ENCODE measurements at regions not wholly inside any gene's neighbourhood (a gene's known extent, or its start where the extent isn't known, plus 50 kb on each side); places are given as distances from the start of the nearest gene placed in this dataset.

GRCh38 chr12:74656251-74656650 is 118.6 kb downstream of the ATXN7L3B start (continued):
- no peak for TF ChIP-seq ZFP30 (CRISPR knock-in tag; IDR thresholded peaks at IDR 0.05)
- TF ChIP-seq, protein P1, sequence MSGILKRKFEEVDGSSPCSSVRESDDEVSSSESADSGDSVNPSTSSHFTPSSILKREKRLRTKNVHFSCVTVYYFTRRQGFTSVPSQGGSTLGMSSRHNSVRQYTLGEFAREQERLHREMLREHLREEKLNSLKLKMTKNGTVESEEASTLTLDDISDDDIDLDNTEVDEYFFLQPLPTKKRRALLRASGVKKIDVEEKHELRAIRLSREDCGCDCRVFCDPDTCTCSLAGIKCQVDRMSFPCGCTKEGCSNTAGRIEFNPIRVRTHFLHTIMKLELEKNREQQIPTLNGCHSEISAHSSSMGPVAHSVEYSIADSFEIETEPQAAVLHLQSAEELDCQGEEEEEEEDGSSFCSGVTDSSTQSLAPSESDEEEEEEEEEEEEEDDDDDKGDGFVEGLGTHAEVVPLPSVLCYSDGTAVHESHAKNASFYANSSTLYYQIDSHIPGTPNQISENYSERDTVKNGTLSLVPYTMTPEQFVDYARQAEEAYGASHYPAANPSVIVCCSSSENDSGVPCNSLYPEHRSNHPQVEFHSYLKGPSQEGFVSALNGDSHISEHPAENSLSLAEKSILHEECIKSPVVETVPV (CRISPR knock-in tag; IDR thresholded peaks at IDR 0.05), result no peak

- no peak for ATAC-seq
- TF ChIP-seq, protein P2, sequence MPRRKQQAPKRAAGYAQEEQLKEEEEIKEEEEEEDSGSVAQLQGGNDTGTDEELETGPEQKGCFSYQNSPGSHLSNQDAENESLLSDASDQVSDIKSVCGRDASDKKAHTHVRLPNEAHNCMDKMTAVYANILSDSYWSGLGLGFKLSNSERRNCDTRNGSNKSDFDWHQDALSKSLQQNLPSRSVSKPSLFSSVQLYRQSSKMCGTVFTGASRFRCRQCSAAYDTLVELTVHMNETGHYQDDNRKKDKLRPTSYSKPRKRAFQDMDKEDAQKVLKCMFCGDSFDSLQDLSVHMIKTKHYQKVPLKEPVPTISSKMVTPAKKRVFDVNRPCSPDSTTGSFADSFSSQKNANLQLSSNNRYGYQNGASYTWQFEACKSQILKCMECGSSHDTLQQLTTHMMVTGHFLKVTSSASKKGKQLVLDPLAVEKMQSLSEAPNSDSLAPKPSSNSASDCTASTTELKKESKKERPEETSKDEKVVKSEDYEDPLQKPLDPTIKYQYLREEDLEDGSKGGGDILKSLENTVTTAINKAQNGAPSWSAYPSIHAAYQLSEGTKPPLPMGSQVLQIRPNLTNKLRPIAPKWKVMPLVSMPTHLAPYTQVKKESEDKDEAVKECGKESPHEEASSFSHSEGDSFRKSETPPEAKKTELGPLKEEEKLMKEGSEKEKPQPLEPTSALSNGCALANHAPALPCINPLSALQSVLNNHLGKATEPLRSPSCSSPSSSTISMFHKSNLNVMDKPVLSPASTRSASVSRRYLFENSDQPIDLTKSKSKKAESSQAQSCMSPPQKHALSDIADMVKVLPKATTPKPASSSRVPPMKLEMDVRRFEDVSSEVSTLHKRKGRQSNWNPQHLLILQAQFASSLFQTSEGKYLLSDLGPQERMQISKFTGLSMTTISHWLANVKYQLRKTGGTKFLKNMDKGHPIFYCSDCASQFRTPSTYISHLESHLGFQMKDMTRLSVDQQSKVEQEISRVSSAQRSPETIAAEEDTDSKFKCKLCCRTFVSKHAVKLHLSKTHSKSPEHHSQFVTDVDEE (CRISPR knock-in tag; IDR thresholded peaks at IDR 0.05), result no peak
- TF ChIP-seq ARNTL (CRISPR knock-in tag; IDR thresholded peaks at IDR 0.05; ENCODE audit: borderline replicate concordance, low read depth), result no peak
- no peak for TF ChIP-seq RARB (CRISPR knock-in tag; IDR thresholded peaks at IDR 0.05)
- TF ChIP-seq ISL1 (CRISPR knock-in tag; IDR thresholded peaks at IDR 0.05), result no peak
- TF ChIP-seq PPARA (CRISPR knock-in tag; IDR thresholded peaks at IDR 0.05; ENCODE audit: borderline replicate concordance), result no peak
- no peak for TF ChIP-seq TCF4 (CRISPR knock-in tag; IDR thresholded peaks at IDR 0.05; ENCODE audit: borderline replicate concordance)
- no peak for TF ChIP-seq CREB5 (CRISPR knock-in tag; IDR thresholded peaks at IDR 0.05; ENCODE audit: low read depth)
- no peak for TF ChIP-seq ZFP3 (CRISPR knock-in tag; IDR thresholded peaks at IDR 0.05)
- TF ChIP-seq TOX (CRISPR knock-in tag; IDR thresholded peaks at IDR 0.05; ENCODE audit: borderline replicate concordance), result no peak
- TF ChIP-seq ZNF8 (CRISPR knock-in tag; IDR thresholded peaks at IDR 0.05), result no peak
- no peak for TF ChIP-seq ESRRG (CRISPR knock-in tag; IDR thresholded peaks at IDR 0.05)
- no peak for TF ChIP-seq SNAI2 (CRISPR knock-in tag; IDR thresholded peaks at IDR 0.05)
- no peak for TF ChIP-seq ZFP30 (CRISPR knock-in tag; IDR thresholded peaks at IDR 0.05)
- TF ChIP-seq, protein P1 (CRISPR knock-in tag; IDR thresholded peaks at IDR 0.05), result no peak
- TF ChIP-seq ZNF70 (CRISPR knock-in tag; IDR thresholded peaks at IDR 0.05), result no peak
- TF ChIP-seq, protein P3, sequence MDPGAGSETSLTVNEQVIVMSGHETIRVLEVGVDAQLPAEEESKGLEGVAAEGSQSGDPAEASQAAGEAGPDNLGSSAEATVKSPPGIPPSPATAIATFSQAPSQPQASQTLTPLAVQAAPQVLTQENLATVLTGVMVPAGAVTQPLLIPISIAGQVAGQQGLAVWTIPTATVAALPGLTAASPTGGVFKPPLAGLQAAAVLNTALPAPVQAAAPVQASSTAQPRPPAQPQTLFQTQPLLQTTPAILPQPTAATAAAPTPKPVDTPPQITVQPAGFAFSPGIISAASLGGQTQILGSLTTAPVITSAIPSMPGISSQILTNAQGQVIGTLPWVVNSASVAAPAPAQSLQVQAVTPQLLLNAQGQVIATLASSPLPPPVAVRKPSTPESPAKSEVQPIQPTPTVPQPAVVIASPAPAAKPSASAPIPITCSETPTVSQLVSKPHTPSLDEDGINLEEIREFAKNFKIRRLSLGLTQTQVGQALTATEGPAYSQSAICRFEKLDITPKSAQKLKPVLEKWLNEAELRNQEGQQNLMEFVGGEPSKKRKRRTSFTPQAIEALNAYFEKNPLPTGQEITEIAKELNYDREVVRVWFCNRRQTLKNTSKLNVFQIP (CRISPR knock-in tag; IDR thresholded peaks at IDR 0.05; ENCODE audit: borderline replicate concordance, low read depth), result no peak
These were observed 122.8 kb downstream of the ATXN7L3B start for GRCh38 chr12:74660442-74660841.

GRCh38 chr12:74663958-74664357 is 126.3 kb downstream of the ATXN7L3B start:
- no peak for ATAC-seq
- TF ChIP-seq OSR1 (CRISPR knock-in tag; IDR thresholded peaks at IDR 0.05) (no peak), PPARA (CRISPR knock-in tag; IDR thresholded peaks at IDR 0.05; ENCODE audit: borderline replicate concordance) (no peak), ZNF70 (CRISPR knock-in tag; IDR thresholded peaks at IDR 0.05) (no peak), ISL1 (CRISPR knock-in tag; IDR thresholded peaks at IDR 0.05) (no peak), RARB (CRISPR knock-in tag; IDR thresholded peaks at IDR 0.05) (no peak), BACH2 (CRISPR knock-in tag; IDR thresholded peaks at IDR 0.05; ENCODE audit: borderline replicate concordance) (no peak), CREB5 (CRISPR knock-in tag; IDR thresholded peaks at IDR 0.05; ENCODE audit: low read depth) (no peak), ESRRG (CRISPR knock-in tag; IDR thresholded peaks at IDR 0.05) (no peak), TCF4 (CRISPR knock-in tag; IDR thresholded peaks at IDR 0.05; ENCODE audit: borderline replicate concordance) (no peak), ZNF8 (CRISPR knock-in tag; IDR thresholded peaks at IDR 0.05) (no peak), ZC3H10 (CRISPR knock-in tag; IDR thresholded peaks at IDR 0.05) (no peak), SNAI2 (CRISPR knock-in tag; IDR thresholded peaks at IDR 0.05) (no peak), ARNTL (CRISPR knock-in tag; IDR thresholded peaks at IDR 0.05; ENCODE audit: borderline replicate concordance, low read depth) (no peak), CSDC2 (CRISPR knock-in tag; IDR thresholded peaks at IDR 0.05) (no peak)
- TF ChIP-seq, protein P2 (CRISPR knock-in tag; IDR thresholded peaks at IDR 0.05), result no peak
- TF ChIP-seq, protein P1 (CRISPR knock-in tag; IDR thresholded peaks at IDR 0.05), result no peak
